Testis (tissue), 2 donors: ENCODE measurements at regions not wholly inside any gene's neighbourhood (a gene's known extent, or its start where the extent isn't known, plus 50 kb on each side); places are given as distances from the start of the nearest gene placed in this dataset.

Source experiments
- DNase-seq: peaks from one replicate; pipeline ENCODE4 v3.0.0-alpha.2; 2019
- H3K27ac ChIP-seq, 2 donors: fragments of 200-600 bp; sonication (generic); one replicate each; pipeline ENCODE4 v1.5.1; 2019
- H3K27me3 ChIP-seq: fragments of 200-600 bp; sonication (generic); one replicate; pipeline ENCODE4 v1.5.1; 2019
- H3K36me3 ChIP-seq: fragments of 200-600 bp; sonication (generic); one replicate; pipeline ENCODE4 v1.5.1; 2017; ENCODE audit warnings: low read depth; ENCODE audit errors: missing control alignments
- H3K4me1 ChIP-seq: fragments of 200-600 bp; sonication (generic); one replicate; pipeline ENCODE4 v1.5.1; 2019
- H3K4me3 ChIP-seq, 2 donors: fragments of 200-600 bp; sonication (generic); one replicate each; pipeline ENCODE4 v1.5.1; 2017 to 2019
- H3K9me3 ChIP-seq: fragments of 200-600 bp; sonication (generic); one replicate; pipeline ENCODE4 v1.5.1; 2017
- POLR2A ChIP-seq: fragments of 450-650 bp; IDR thresholded peaks from one replicate; pipeline ENCODE4 v1.6.1; 2017; ENCODE audit warnings: antibody characterized with exemption, mild to moderate bottlenecking, moderate library complexity
- WGBS, 2 donors: methylation state at CpG; one replicate each; pipeline ENCODE4 v1.1.5; 2018; 5-methylcytosine and 5-hydroxymethylcytosine counted together
- intact Hi-C: fragments of 100-400 bp; cut with DNase I; formaldehyde crosslinking; loops from one replicate; pipeline ENCODE4 v1.15.1; 2023; ENCODE audit warnings: low total_unique reads
- TF ChIP-seq, protein P1 (sequence below), 3 experiments: fragments of 450-650 bp in 2 of 3; fragments of 200-600 bp in 1 of 3; sonication (generic) in 1 of 3; IDR thresholded peaks; one replicate each; pipeline ENCODE4 v1.5.1; 2016 to 2019; ENCODE audit warnings: antibody characterized with exemption in 3 of 3, mild to moderate bottlenecking in 2 of 3, moderate library complexity in 1 of 3

DNA sequence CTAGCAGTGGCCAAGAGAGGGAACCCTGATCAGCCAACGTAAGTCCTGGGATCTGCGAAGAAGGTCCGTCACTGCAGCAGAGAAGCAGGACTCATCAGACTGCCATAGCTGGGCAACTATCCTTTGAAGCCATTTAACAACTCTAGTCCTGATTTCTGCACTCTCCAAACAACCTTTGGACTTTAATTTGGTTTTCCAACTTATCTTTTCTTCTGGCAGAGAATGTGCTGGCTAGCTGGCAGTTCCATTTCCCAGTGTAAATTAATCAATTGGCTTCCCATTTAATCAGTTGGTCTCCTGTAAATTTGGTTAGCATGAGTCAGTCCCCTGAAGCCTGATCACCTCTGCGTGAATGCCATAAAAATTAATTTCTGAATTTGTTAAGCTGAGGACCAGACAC lies 153.7 kb upstream of the GPR101 start:
- intact Hi-C loops: no loop called here

DNA sequence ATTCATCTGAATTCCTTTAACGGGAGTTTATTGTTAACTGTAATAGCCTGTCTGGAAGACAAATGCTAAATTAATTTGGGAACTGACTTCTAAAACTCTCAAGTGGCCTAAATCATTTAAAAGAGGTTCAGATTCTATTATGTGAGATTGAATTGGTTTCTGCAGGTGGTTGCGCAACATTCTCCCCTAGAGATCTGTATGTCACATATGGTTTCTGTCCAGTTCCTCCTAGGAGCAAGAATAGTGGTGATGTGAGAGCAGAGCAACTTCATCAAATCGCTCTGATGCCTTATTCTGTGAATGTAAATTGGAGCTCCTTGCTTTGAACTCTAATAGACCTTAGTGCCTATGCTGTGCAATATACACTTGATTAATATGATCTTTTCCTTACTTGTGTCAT lies 144.6 kb upstream of the GPR101 start:
- 43 to 82% methylated on average over 2 to 3 of the region's 3 CpGs for WGBS, 2 donors
- H3K4me3 ChIP-seq: no peak overlapping the region
- intact Hi-C loops: no loop called here
- H3K4me1 ChIP-seq: no peaks in the 10 kb centered on the region
- TF ChIP-seq, protein P1, sequence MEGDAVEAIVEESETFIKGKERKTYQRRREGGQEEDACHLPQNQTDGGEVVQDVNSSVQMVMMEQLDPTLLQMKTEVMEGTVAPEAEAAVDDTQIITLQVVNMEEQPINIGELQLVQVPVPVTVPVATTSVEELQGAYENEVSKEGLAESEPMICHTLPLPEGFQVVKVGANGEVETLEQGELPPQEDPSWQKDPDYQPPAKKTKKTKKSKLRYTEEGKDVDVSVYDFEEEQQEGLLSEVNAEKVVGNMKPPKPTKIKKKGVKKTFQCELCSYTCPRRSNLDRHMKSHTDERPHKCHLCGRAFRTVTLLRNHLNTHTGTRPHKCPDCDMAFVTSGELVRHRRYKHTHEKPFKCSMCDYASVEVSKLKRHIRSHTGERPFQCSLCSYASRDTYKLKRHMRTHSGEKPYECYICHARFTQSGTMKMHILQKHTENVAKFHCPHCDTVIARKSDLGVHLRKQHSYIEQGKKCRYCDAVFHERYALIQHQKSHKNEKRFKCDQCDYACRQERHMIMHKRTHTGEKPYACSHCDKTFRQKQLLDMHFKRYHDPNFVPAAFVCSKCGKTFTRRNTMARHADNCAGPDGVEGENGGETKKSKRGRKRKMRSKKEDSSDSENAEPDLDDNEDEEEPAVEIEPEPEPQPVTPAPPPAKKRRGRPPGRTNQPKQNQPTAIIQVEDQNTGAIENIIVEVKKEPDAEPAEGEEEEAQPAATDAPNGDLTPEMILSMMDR (IDR thresholded peaks at IDR 0.05): no peak
- no peak for TF ChIP-seq POLR2A
- H3K36me3 ChIP-seq: no peaks in the 10 kb centered on the region
- H3K27me3 ChIP-seq: no peaks in the 10 kb centered on the region
- DNase-seq: no peak
- H3K27ac ChIP-seq: no peak overlapping the region
- no peaks in the 10 kb centered on the region for H3K9me3 ChIP-seq

More for the DNA sequence above, 153.7 kb upstream of the GPR101 start:
- Histone ChIP-seq H3K27ac (no peak overlapping the region), H3K36me3 (no peaks in the 10 kb centered on the region), H3K4me3 (no peak overlapping the region), H3K27me3 (no peaks in the 10 kb centered on the region), H3K4me1 (no peaks in the 10 kb centered on the region), H3K9me3 (no peaks in the 10 kb centered on the region)
- DNase-seq: no peak
- 90 to 93% methylated on average over 4 of the region's 4 CpGs for WGBS, 2 donors
- TF ChIP-seq, protein P1 (IDR thresholded peaks at IDR 0.05): no peak
- no peak for TF ChIP-seq POLR2A

DNA sequence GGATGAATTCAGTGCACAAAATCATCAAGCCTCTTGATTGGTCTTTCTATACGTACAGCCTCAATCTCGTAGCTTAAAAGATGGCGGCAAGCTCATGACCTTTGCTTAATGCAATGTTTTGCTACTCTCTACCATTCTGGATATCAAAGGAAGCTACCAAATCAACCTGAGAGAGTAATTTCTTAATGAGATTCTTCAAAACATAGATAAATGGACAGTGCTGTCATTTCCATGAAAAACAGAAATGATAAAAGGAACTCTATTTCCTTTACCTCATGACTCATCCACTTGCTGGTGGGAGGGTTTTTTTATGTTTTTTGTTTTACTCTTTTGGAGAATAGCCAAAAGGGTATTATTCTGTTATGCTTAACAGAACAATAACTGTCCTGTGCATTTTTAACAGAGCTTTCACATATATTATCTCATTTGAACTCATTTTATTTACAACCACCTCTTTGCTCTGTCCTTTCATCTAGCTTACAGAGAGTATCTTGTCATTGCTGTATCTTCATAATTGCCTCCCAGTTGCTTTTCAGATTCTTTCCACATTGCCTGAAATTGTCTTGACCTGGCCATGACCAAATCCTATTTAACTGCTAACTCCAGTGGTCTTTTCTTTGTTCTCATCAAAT lies 138.6 kb upstream of the GPR101 start:
- Histone ChIP-seq H3K36me3 (no peaks in the 10 kb centered on the region), H3K4me3 (no peak overlapping the region), H3K27ac (no peak overlapping the region), H3K9me3 (no peaks in the 10 kb centered on the region), H3K4me1 (no peaks in the 10 kb centered on the region), H3K27me3 (no peaks in the 10 kb centered on the region)
- 45 to 61% methylated on average over 3 of the region's 3 CpGs for WGBS, 2 donors
- no peak for DNase-seq
- intact Hi-C loops: no loop called here
- TF ChIP-seq, protein P1 (IDR thresholded peaks at IDR 0.05): no peak
- no peak for TF ChIP-seq POLR2A

DNA sequence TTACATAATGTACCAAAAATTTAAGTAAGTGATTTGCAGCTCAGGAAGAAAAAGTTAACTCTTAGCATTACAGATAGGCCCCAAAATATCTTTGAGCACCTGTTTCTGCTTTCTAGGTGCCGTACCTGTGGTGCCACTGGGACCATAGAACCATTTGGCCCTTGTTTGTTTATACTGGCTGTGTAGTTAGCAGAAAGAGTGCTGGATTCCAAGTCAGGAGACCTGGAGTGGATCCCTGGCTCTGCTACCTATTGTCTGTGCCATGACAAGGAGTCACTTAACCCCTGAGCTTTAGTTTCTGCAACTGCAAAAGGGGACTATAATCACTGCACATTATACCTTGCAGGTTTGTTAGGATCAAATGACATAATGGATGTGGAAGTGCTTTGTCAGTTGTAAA lies 137.8 kb upstream of the GPR101 start:
- WGBS, 2 donors: 67 to 100% methylated on average over 1 of the region's 1 CpG
- DNase-seq: no peak
- no peaks in the 10 kb centered on the region for H3K36me3 ChIP-seq
- H3K4me3 ChIP-seq: no peak overlapping the region
- intact Hi-C loops: no loop called here
- H3K27me3 ChIP-seq: no peaks in the 10 kb centered on the region
- H3K4me1 ChIP-seq: no peaks in the 10 kb centered on the region
- no peaks in the 10 kb centered on the region for H3K9me3 ChIP-seq
- TF ChIP-seq POLR2A: no peak
- TF ChIP-seq, protein P1 (IDR thresholded peaks at IDR 0.05): no peak
- no peak overlapping the region for H3K27ac ChIP-seq

DNA sequence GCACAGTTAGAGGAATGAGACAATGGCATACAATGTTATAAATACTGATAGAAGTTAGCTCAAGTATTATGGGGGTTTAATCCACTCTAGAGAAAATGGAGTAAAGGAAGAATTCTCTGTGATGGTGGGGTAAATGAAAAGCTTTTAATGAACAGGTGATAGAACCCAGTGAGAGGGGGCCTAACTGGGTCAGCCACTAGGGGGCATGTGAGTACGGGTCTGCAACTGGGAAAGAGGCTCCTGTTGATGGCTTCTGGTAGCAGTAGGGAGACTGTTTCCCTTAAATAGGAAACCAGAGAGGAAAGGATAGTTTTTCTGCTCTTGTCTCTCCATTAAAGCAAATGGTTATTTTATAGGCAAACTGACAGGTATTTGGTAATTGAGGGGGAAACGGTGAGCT lies 132.8 kb upstream of the GPR101 start:
- intact Hi-C loops: no loop called here
- Histone ChIP-seq H3K36me3 (no peaks in the 10 kb centered on the region), H3K27ac (no peak overlapping the region), H3K4me1 (no peaks in the 10 kb centered on the region), H3K9me3 (no peaks in the 10 kb centered on the region), H3K4me3 (no peak overlapping the region), H3K27me3 (no peaks in the 10 kb centered on the region)
- peak; percentile 14 for DNase-seq
- WGBS, 2 donors: 39 to 54% methylated on average over 2 of the region's 2 CpGs
- TF ChIP-seq POLR2A: no peak
- TF ChIP-seq, protein P1 (IDR thresholded peaks at IDR 0.05): peak in 1 of 3 experiments; percentile 23
